H1 (cell line): ENCODE measurements at regions not wholly inside any gene's neighbourhood (a gene's known extent, or its start where the extent isn't known, plus 50 kb on each side); places are given as distances from the start of the nearest gene placed in this dataset.

Source experiments
- CTCF ChIA-PET: fragments of 300-600 bp; sonication (Branson Sonifier 250); formaldehyde crosslinking; loops from one replicate; lab custom pipeline; 2021; ENCODE audit not compliant: partially characterized antibody; lab: Charles Lee
- POLR2A ChIA-PET: fragments of 300-600 bp; sonication (Branson Sonifier 250); formaldehyde crosslinking; loops from one replicate; lab custom pipeline; 2021; ENCODE audit warnings: inconsistent platforms; ENCODE audit not compliant: partially characterized antibody; lab: Charles Lee
- DNase-seq, 2 experiments: peaks; one replicate each; pipeline versions ENCODE4 v3.0.0 to v3.0.0-alpha.2; 2010 to 2022; ENCODE audit warnings: low spot score in 2 of 2, low read depth in 1 of 2, mixed read lengths in 1 of 2
- FAIRE-seq: peaks from 2 replicates; lab custom pipeline; 2011; peaks lifted over from hg19 to GRCh38; lab: Jason Lieb, UNC
- H2AFZ ChIP-seq: 2 replicates; pipeline ENCODE4 v1.8.1; 2012; ENCODE audit warnings: low read length, inconsistent platforms
- H2AK5ac ChIP-seq: 2 replicates; pipeline ENCODE4 v1.6.1; 2013; ENCODE audit warnings: low read depth, low read length
- H2BK120ac ChIP-seq: replicated peaks from 2 replicates; pipeline ENCODE3; 2013; ENCODE audit warnings: low read depth, low read length, inconsistent platforms
- H2BK12ac ChIP-seq: 2 replicates; pipeline ENCODE4 v1.6.1; 2013; ENCODE audit warnings: low read depth, low read length
- H2BK15ac ChIP-seq: 2 replicates; pipeline ENCODE4 v1.6.1; 2013; ENCODE audit warnings: low read length
- H2BK20ac ChIP-seq: 2 replicates; pipeline ENCODE4 v1.6.1; 2013; ENCODE audit warnings: low read length
- H2BK5ac ChIP-seq: 2 replicates; pipeline ENCODE4 v1.6.1; 2013; ENCODE audit warnings: low read depth, low read length
- H3K14ac ChIP-seq: 2 replicates; pipeline ENCODE4 v1.6.1; 2013; ENCODE audit warnings: inconsistent platforms; ENCODE audit not compliant: insufficient read length
- H3K18ac ChIP-seq: 2 replicates; pipeline ENCODE4 v1.6.1; 2013; ENCODE audit warnings: low read length; ENCODE audit errors: extremely low read depth
- H3K23ac ChIP-seq: 2 replicates; pipeline ENCODE4 v1.6.1; 2013; ENCODE audit warnings: inconsistent platforms; ENCODE audit not compliant: insufficient read length
- H3K23me2 ChIP-seq: 2 replicates; pipeline ENCODE4 v1.6.1; 2013; ENCODE audit warnings: low read depth, low read length
- H3K27ac ChIP-seq: 2 replicates; pipeline ENCODE4 v1.6.1; 2011; ENCODE audit warnings: low read depth, low read length, inconsistent platforms
- H3K27me3 ChIP-seq, 4 experiments: replicated peaks in 1 of 4; 1 replicate in 1 of 4; 2 replicates in 3 of 4; pipeline versions ENCODE4 v1.6.1 to v1.8.1; 2011 to 2013; ENCODE audit warnings: low read length in 3 of 4, mild to moderate bottlenecking in 3 of 4, inconsistent platforms in 2 of 4, mixed read lengths in 2 of 4, moderate library complexity in 1 of 4; ENCODE audit not compliant: control insufficient read depth in 3 of 4, insufficient read depth in 3 of 4; ENCODE audit errors: extremely low read depth in 1 of 4
- H3K36me3 ChIP-seq, 4 experiments: 2 replicates each; pipeline versions ENCODE4 v1.6.1 to v1.8.1; 2011 to 2013; ENCODE audit warnings: mild to moderate bottlenecking in 4 of 4, low read length in 3 of 4, moderate library complexity in 2 of 4, control low read depth in 1 of 4, inconsistent platforms in 1 of 4; ENCODE audit not compliant: insufficient read depth in 4 of 4, control insufficient read depth in 2 of 4
- H3K4ac ChIP-seq: replicated peaks from 2 replicates; pipeline ENCODE3; 2013; ENCODE audit warnings: low read length, low read depth, mixed read lengths, inconsistent platforms; ENCODE audit not compliant: insufficient read length
- H3K4me1 ChIP-seq, 4 experiments: replicated peaks in 1 of 4; 1 replicate in 1 of 4; 2 replicates in 3 of 4; pipeline versions ENCODE4 v1.6.1 to v1.8.1; 2011 to 2013; ENCODE audit warnings: low read length in 3 of 4, inconsistent platforms in 2 of 4, mixed read lengths in 1 of 4; ENCODE audit not compliant: insufficient read depth in 4 of 4, control insufficient read depth in 3 of 4
- H3K4me2 ChIP-seq, 2 experiments: 2 replicates each; pipeline versions ENCODE4 v1.6.1 to v1.8.1; 2011 to 2013; ENCODE audit warnings: low read depth in 2 of 2, low read length in 2 of 2, control low read depth in 1 of 2, inconsistent platforms in 1 of 2, mild to moderate bottlenecking in 1 of 2; ENCODE audit not compliant: insufficient read depth in 1 of 2
- H3K4me3 ChIP-seq, 4 experiments: fragments of 200-600, 300-600 bp in 1 of 4; sonication (generic), shearing (Covaris generic), sonication (Bioruptor Twin) in 1 of 4; 2 replicates each; pipeline versions ENCODE4 v1.5.1 to v1.8.1; 2011 to 2016; ENCODE audit warnings: low read length in 4 of 4, low read depth in 3 of 4, control low read depth in 2 of 4, inconsistent platforms in 2 of 4, mild to moderate bottlenecking in 2 of 4, mixed read lengths in 1 of 4, moderate library complexity in 1 of 4; ENCODE audit not compliant: insufficient read depth in 2 of 4; ENCODE audit errors: extremely low read depth in 1 of 4
- H3K56ac ChIP-seq: replicated peaks from 2 replicates; pipeline ENCODE3; 2013; ENCODE audit warnings: low read depth, mild to moderate bottlenecking, mixed read lengths, low read length, inconsistent platforms; ENCODE audit not compliant: insufficient read length
- H3K79me1 ChIP-seq: 2 replicates; pipeline ENCODE4 v1.6.1; 2013; ENCODE audit warnings: low read depth, low read length, control low read depth
- H3K79me2 ChIP-seq, 2 experiments: 2 replicates each; pipeline versions ENCODE4 v1.6.1 to v1.8.1; 2012 to 2013; ENCODE audit warnings: low read length in 2 of 2, mild to moderate bottlenecking in 2 of 2, inconsistent platforms in 1 of 2; ENCODE audit not compliant: insufficient read depth in 2 of 2, control insufficient read depth in 1 of 2
- H3K9ac ChIP-seq, 4 experiments: replicated peaks in 1 of 4; 1 replicate in 1 of 4; 2 replicates in 3 of 4; pipeline versions ENCODE4 v1.6.1 to v1.8.1; 2011 to 2013; ENCODE audit warnings: low read depth in 3 of 4, low read length in 3 of 4, control low read depth in 2 of 4, mild to moderate bottlenecking in 2 of 4, moderate library complexity in 2 of 4, inconsistent platforms in 1 of 4; ENCODE audit errors: extremely low read depth in 1 of 4
- H3K9me3 ChIP-seq, 2 experiments: 2 replicates each; pipeline versions ENCODE4 v1.6.1 to v1.8.1; 2012 to 2013; ENCODE audit warnings: mild to moderate bottlenecking in 2 of 2, moderate library complexity in 2 of 2, control low read depth in 1 of 2, inconsistent platforms in 1 of 2, low read depth in 1 of 2, low read length in 1 of 2, mixed read lengths in 1 of 2; ENCODE audit not compliant: insufficient read depth in 2 of 2
- H4K20me1 ChIP-seq, 2 experiments: replicated peaks in 1 of 2; 2 replicates each; pipeline versions ENCODE3 to v1.8.1; 2011 to 2013; ENCODE audit warnings: inconsistent platforms in 2 of 2, low read length in 2 of 2, mild to moderate bottlenecking in 1 of 2; ENCODE audit not compliant: insufficient read depth in 2 of 2, control insufficient read depth in 1 of 2
- H4K5ac ChIP-seq: 2 replicates; pipeline ENCODE4 v1.6.1; 2013; ENCODE audit warnings: low read length, low read depth, mixed read lengths, inconsistent platforms; ENCODE audit not compliant: insufficient read length
- H4K8ac ChIP-seq: 2 replicates; pipeline ENCODE4 v1.8.0; 2013; ENCODE audit warnings: mild to moderate bottlenecking, moderate library complexity, low read length, inconsistent platforms; ENCODE audit not compliant: insufficient read depth; ENCODE audit errors: extremely low read depth
- H4K91ac ChIP-seq: replicated peaks from 2 replicates; pipeline ENCODE3; 2013; ENCODE audit warnings: low read length, mixed read lengths, inconsistent platforms; ENCODE audit not compliant: insufficient read length
- ASH2L ChIP-seq: fragments of 200-600, 300-600 bp; sonication (generic); IDR thresholded peaks from one replicate; pipeline ENCODE4 v1.7.1; 2017; ENCODE audit warnings: low read length
- BCL11A ChIP-seq, 2 experiments: IDR thresholded peaks; one replicate each; pipeline ENCODE4 v1.6.1; 2011; ENCODE audit warnings: low read depth in 2 of 2, low read length in 2 of 2, mild to moderate bottlenecking in 2 of 2
- CBX5 ChIP-seq: fragments of 300-800, 300-1000 bp; sonication (generic); IDR thresholded peaks from 2 replicates; pipeline ENCODE4 v1.7.1; 2016; ENCODE audit warnings: antibody characterized with exemption, low read length, low read depth
- CBX8 ChIP-seq: fragments of 300-800, 300-1000 bp; sonication (generic); IDR thresholded peaks from 2 replicates; pipeline ENCODE4 v1.7.1; 2016; ENCODE audit warnings: low read depth, low read length, borderline replicate concordance
- CEBPB ChIP-seq: IDR thresholded peaks from 2 replicates; pipeline ENCODE4 v1.6.1; 2012; ENCODE audit warnings: low read depth, low read length
- CHD2 ChIP-seq: IDR thresholded peaks from 2 replicates; pipeline ENCODE4 v1.6.1; 2012; ENCODE audit warnings: low read length, improper control_type of control experiment
- HDAC6 ChIP-seq: IDR thresholded peaks from one replicate; pipeline ENCODE4 v1.7.1; 2012; ENCODE audit warnings: low read depth, mild to moderate bottlenecking, inconsistent platforms, low read length, moderate library complexity
- JUN ChIP-seq: IDR thresholded peaks from 2 replicates; pipeline ENCODE4 v1.6.1; 2011; ENCODE audit warnings: low read depth, mild to moderate bottlenecking, improper control_type of control experiment, low read length
- NANOG ChIP-seq: IDR thresholded peaks from 2 replicates; pipeline ENCODE4 v1.6.1; 2011; ENCODE audit warnings: low read length, low read depth, mild to moderate bottlenecking, inconsistent platforms; ENCODE audit not compliant: insufficient read depth, poor library complexity, severe bottlenecking
- POLR2AphosphoS5 ChIP-seq: IDR thresholded peaks from 2 replicates; pipeline ENCODE4 v1.6.1; 2011; ENCODE audit warnings: low read depth, low read length
- RNF2 ChIP-seq: fragments of 200-900, 300-1000 bp; sonication (generic); IDR thresholded peaks from 2 replicates; pipeline ENCODE4 v1.7.1; 2016; ENCODE audit warnings: borderline replicate concordance, low read depth, mild to moderate bottlenecking, antibody characterized with exemption, low read length; ENCODE audit not compliant: poor library complexity, severe bottlenecking; ENCODE audit errors: missing control alignments
- SAP30 ChIP-seq: fragments of 300-600 bp; sonication (generic); IDR thresholded peaks from 2 replicates; pipeline ENCODE4 v1.7.1; 2012; ENCODE audit warnings: low read length, moderate library complexity, mild to moderate bottlenecking, inconsistent platforms; ENCODE audit not compliant: insufficient read depth, insufficient replicate concordance
- SIRT6 ChIP-seq: IDR thresholded peaks from one replicate; pipeline ENCODE4 v1.7.1; 2012; ENCODE audit warnings: low read length, inconsistent platforms
- SIX5 ChIP-seq: IDR thresholded peaks from 2 replicates; pipeline ENCODE4 v1.6.1; 2011; ENCODE audit warnings: mild to moderate bottlenecking, low read depth, low read length
- SP4 ChIP-seq: IDR thresholded peaks from 2 replicates; pipeline ENCODE4 v1.6.1; 2012; ENCODE audit warnings: low read length, inconsistent platforms
- TAF1 ChIP-seq: IDR thresholded peaks from 2 replicates; pipeline ENCODE4 v1.6.1; 2011; ENCODE audit warnings: mild to moderate bottlenecking, low read depth, low read length
- TBP ChIP-seq: IDR thresholded peaks from 2 replicates; pipeline ENCODE4 v1.6.1; 2011; ENCODE audit warnings: low read depth, low read length, improper control_type of control experiment
- WGBS, 2 experiments: shearing (Covaris generic) in 1 of 2; methylation state at CpG; one replicate each; pipeline versions ENCODE4 v1.1.6 to v1.1.7; 2013 to 2015; ENCODE audit warnings: low lambda C conversion rate in 2 of 2, mixed read lengths in 2 of 2, inconsistent platforms in 1 of 2, low coverage in 1 of 2, missing lambda C conversion rate in 1 of 2; ENCODE audit not compliant: insufficient replicate concordance in 2 of 2, insufficient coverage in 1 of 2, insufficient read length in 1 of 2; ENCODE audit errors: extremely low coverage in 1 of 2, missing lambda C conversion rate in 1 of 2; 5-methylcytosine and 5-hydroxymethylcytosine counted together

DNA sequence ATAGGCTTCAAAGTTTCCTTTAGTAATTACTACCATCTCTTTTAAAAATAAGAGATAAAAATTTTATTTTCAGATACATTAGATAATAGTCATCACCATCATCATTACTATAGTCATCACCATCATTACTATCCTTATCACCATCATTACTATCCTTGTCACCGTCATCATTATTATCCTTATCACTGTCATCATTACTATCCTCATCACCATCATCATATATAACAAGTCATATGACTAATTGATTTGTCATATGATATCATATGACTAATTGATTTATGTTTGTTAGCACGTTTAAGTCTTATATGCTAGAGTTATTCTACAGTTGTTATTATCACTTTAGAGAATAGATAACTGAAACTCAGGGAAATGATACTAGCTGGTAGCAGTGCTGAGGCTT lies 382.1 kb upstream of the CDH18 start:
- Histone ChIP-seq H3K27me3 (no peaks in the 10 kb centered on the region), H3K27ac (no peak overlapping the region), H3K23ac (no peak overlapping the region), H2BK5ac (no peak overlapping the region), H3K23me2 (no peaks in the 10 kb centered on the region), H2BK20ac (no peak overlapping the region), H3K4ac (no peak overlapping the region), H3K4me2 (no peak overlapping the region), H3K4me1 (no peaks in the 10 kb centered on the region), H2AK5ac (no peak overlapping the region), H4K8ac (no peak overlapping the region), H4K5ac (no peak overlapping the region), H2BK12ac (no peak overlapping the region), H3K18ac (no peak overlapping the region), H4K20me1 (no peaks in the 10 kb centered on the region), H3K56ac (no peak overlapping the region), H2BK15ac (no peak overlapping the region), H3K36me3 (no peaks in the 10 kb centered on the region), H3K14ac (no peak overlapping the region), H3K79me1 (no peaks in the 10 kb centered on the region), H4K91ac (no peak overlapping the region), H2AFZ (no peak overlapping the region), H3K4me3 (no peak overlapping the region), H2BK120ac (no peak overlapping the region), H3K9ac (no peak overlapping the region), H3K9me3 (no peaks in the 10 kb centered on the region), H3K79me2 (no peaks in the 10 kb centered on the region)
- WGBS, 2 experiments = 83% methylated on average over 2 of the region's 2 CpGs; no CpG with 5 or more reads in 1 of the 2 experiments
- ChIA-PET POLR2A (no interaction called here), CTCF (no interaction called here)
- FAIRE-seq (no peak), DNase-seq (no peak)
- no peak for TF ChIP-seq TAF1
- no peak for TF ChIP-seq CEBPB
- TF ChIP-seq ASH2L = no peak
- no peak for TF ChIP-seq RNF2
- no peak for TF ChIP-seq CBX5
- no peak for TF ChIP-seq CHD2
- TF ChIP-seq SAP30 = no peak
- no peak for TF ChIP-seq NANOG
- no peak for TF ChIP-seq SP4
- no peak for TF ChIP-seq SIX5
- TF ChIP-seq POLR2AphosphoS5 = no peak
- no peak for TF ChIP-seq JUN
- TF ChIP-seq HDAC6 = no peak
- no peak for TF ChIP-seq TBP
- TF ChIP-seq SIRT6 = no peak
- TF ChIP-seq BCL11A (IDR thresholded peaks at IDR 0.05; ENCODE audit: low read depth in 2 of 2, low read length in 2 of 2) = no peak
- no peak for TF ChIP-seq CBX8
